ENCODE measurements at regions not wholly inside any gene's neighbourhood (a gene's known extent, or its start where the extent isn't known, plus 50 kb on each side); places are given as distances from the start of the nearest gene placed in this dataset.

DNA sequence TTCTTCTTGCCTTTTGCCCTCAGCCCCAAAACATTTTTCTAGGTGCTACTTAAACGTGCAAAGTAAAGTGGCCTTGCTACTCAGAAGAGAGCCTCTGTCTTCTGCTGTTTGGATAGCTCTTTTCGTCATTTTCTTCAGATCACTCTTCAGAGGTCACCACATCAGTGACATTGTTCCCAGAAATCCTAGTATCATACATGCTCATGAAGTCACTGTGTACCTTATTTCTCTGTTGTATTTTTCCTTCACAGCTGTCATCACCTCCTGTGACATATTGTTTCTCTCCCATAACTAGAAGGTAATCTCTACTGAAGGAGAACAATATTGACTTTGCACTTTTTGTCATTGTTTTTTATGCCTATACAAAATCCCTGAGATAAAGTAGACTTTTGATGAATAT, 237.0 kb upstream of the CDH18 start:
- H3K27ac ChIP-seq (ENCODE audit: low read depth in 2 of 2, low read length in 2 of 2), result no peak overlapping the region
- intact Hi-C loops (cut with DNase I), result no loop called here
- no peak overlapping the region for H3K4me3 ChIP-seq (ENCODE audit: low read length in 3 of 3)
- H3K4me1 ChIP-seq (ENCODE audit: control insufficient read depth in 2 of 3, insufficient read depth in 2 of 3, low read depth in 1 of 3, low read length in 3 of 3), result no peaks in the 10 kb centered on the region
- H3K9ac ChIP-seq (ENCODE audit: low read length in 3 of 3), result no peak overlapping the region
- no peak for DNase-seq
- H3K9me3 ChIP-seq (ENCODE audit: control insufficient read depth in 2 of 3, insufficient read depth in 1 of 3, low read length in 3 of 3), result no peaks in the 10 kb centered on the region
- TF ChIP-seq, protein P1, sequence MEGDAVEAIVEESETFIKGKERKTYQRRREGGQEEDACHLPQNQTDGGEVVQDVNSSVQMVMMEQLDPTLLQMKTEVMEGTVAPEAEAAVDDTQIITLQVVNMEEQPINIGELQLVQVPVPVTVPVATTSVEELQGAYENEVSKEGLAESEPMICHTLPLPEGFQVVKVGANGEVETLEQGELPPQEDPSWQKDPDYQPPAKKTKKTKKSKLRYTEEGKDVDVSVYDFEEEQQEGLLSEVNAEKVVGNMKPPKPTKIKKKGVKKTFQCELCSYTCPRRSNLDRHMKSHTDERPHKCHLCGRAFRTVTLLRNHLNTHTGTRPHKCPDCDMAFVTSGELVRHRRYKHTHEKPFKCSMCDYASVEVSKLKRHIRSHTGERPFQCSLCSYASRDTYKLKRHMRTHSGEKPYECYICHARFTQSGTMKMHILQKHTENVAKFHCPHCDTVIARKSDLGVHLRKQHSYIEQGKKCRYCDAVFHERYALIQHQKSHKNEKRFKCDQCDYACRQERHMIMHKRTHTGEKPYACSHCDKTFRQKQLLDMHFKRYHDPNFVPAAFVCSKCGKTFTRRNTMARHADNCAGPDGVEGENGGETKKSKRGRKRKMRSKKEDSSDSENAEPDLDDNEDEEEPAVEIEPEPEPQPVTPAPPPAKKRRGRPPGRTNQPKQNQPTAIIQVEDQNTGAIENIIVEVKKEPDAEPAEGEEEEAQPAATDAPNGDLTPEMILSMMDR (IDR thresholded peaks at IDR 0.05; ENCODE audit: borderline replicate concordance, extremely low read depth, insufficient read depth), result no peak
- no peak for FAIRE-seq
- no peaks in the 10 kb centered on the region for H3K27me3 ChIP-seq (ENCODE audit: control insufficient read depth, insufficient read depth, low read length)
- no peaks in the 10 kb centered on the region for H3K36me3 ChIP-seq (ENCODE audit: control insufficient read depth in 2 of 3, insufficient read depth in 3 of 3, low read length in 3 of 3)

DNA sequence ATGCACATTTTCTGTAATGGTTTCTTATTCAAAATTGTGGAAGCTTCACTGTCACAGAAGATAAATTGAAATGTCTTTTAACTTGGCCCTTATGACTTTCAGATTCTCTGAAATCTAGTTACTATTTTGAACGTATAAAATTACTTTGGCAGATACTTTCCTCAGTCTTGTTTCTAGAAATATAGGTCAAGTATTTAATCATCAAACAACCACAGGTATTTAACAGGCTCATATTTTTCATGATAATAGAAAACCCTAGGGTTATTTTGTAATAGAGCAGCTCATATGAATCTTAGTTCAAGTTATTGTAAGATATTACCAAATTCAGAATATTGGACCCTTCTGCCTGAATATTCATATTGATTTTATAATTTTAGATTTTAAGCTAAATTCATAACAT, 236.0 kb upstream of the CDH18 start:
- intact Hi-C loops (cut with DNase I), result no loop called here
- Histone ChIP-seq H3K27me3 (ENCODE audit: control insufficient read depth, insufficient read depth, low read length) (no peaks in the 10 kb centered on the region), H3K4me1 (ENCODE audit: control insufficient read depth in 2 of 3, insufficient read depth in 2 of 3, low read depth in 1 of 3, low read length in 3 of 3) (no peaks in the 10 kb centered on the region), H3K9ac (ENCODE audit: low read length in 3 of 3) (no peak overlapping the region), H3K27ac (ENCODE audit: low read depth in 2 of 2, low read length in 2 of 2) (no peak overlapping the region), H3K4me3 (ENCODE audit: low read length in 3 of 3) (no peak overlapping the region), H3K9me3 (ENCODE audit: control insufficient read depth in 2 of 3, insufficient read depth in 1 of 3, low read length in 3 of 3) (no peaks in the 10 kb centered on the region), H3K36me3 (ENCODE audit: control insufficient read depth in 2 of 3, insufficient read depth in 3 of 3, low read length in 3 of 3) (no peaks in the 10 kb centered on the region)
- TF ChIP-seq, protein P1 (IDR thresholded peaks at IDR 0.05; ENCODE audit: borderline replicate concordance, extremely low read depth, insufficient read depth), result no peak
- DNase-seq (no peak), FAIRE-seq (no peak)

DNA sequence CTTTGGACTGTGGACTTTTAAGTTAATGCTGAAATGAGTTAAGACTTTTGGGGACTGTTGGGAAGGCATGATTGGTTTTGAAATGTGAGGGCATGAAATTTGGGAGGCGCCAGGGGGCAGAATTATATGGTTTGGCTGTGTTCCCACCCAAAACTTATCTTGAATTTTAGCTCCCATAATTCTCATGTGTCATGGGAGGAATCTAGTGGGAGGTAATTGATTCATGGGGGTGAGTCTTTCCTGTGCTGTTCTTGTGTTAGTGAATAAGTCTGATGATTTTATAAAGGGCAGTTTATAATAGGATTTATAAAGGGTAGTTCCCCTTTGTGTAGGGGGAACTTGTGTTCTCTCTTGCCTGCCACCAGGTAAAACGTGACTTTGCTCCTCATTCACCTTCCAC, 235.5 kb upstream of the CDH18 start:
- no peaks in the 10 kb centered on the region for H3K9me3 ChIP-seq (ENCODE audit: control insufficient read depth in 2 of 3, insufficient read depth in 1 of 3, low read length in 3 of 3)

DNA sequence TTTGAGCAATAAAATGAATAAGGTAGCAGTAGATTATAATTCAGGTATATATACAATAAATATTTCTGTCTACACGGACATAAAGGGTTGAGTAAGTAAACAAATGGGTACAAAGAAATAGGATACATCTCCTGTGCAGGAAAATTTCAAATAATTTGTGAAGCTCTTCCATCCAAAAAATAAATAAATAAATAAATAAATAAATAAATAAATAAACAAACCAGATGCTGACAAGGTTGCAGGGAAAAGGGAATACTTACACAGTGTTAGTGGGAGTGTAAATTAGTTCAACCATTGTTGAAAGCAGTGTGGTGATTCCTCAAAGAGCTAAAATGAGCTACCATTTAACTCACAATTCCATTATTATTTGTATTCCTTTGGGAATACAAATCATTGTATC, 227.3 kb upstream of the CDH18 start:
- Histone ChIP-seq H3K27ac (ENCODE audit: low read depth in 2 of 2, low read length in 2 of 2) (no peak overlapping the region), H3K4me3 (ENCODE audit: low read length in 3 of 3) (no peak overlapping the region), H3K27me3 (ENCODE audit: control insufficient read depth, insufficient read depth, low read length) (no peaks in the 10 kb centered on the region), H3K9me3 (ENCODE audit: control insufficient read depth in 2 of 3, insufficient read depth in 1 of 3, low read length in 3 of 3) (no peaks in the 10 kb centered on the region), H3K4me1 (ENCODE audit: control insufficient read depth in 2 of 3, insufficient read depth in 2 of 3, low read depth in 1 of 3, low read length in 3 of 3) (no peaks in the 10 kb centered on the region), H3K36me3 (ENCODE audit: control insufficient read depth in 2 of 3, insufficient read depth in 3 of 3, low read length in 3 of 3) (no peaks in the 10 kb centered on the region), H3K9ac (ENCODE audit: low read length in 3 of 3) (no peak overlapping the region)
- TF ChIP-seq, protein P1 (IDR thresholded peaks at IDR 0.05; ENCODE audit: borderline replicate concordance, extremely low read depth, insufficient read depth), result no peak
- intact Hi-C loops (cut with DNase I), result no loop called here
- DNase-seq, result no peak
- no peak for FAIRE-seq

More for the DNA sequence above, 235.5 kb upstream of the CDH18 start:
- TF ChIP-seq, protein P1 (IDR thresholded peaks at IDR 0.05; ENCODE audit: borderline replicate concordance, extremely low read depth, insufficient read depth), result no peak
- Histone ChIP-seq H3K27ac (ENCODE audit: low read depth in 2 of 2, low read length in 2 of 2) (no peak overlapping the region), H3K36me3 (ENCODE audit: control insufficient read depth in 2 of 3, insufficient read depth in 3 of 3, low read length in 3 of 3) (no peaks in the 10 kb centered on the region), H3K9ac (ENCODE audit: low read length in 3 of 3) (no peak overlapping the region), H3K4me3 (ENCODE audit: low read length in 3 of 3) (no peak overlapping the region), H3K27me3 (ENCODE audit: control insufficient read depth, insufficient read depth, low read length) (no peaks in the 10 kb centered on the region), H3K4me1 (ENCODE audit: control insufficient read depth in 2 of 3, insufficient read depth in 2 of 3, low read depth in 1 of 3, low read length in 3 of 3) (no peaks in the 10 kb centered on the region)
- FAIRE-seq (no peak), DNase-seq (no peak)
- intact Hi-C loops (cut with DNase I), result no loop called here

Measured in kidney (tissue), 13 donors.